Neural progenitor cell (in vitro differentiated cells): ENCODE measurements at regions not wholly inside any gene's neighbourhood (a gene's known extent, or its start where the extent isn't known, plus 50 kb on each side); places are given as distances from the start of the nearest gene placed in this dataset.

ENCODE experiments used
- CTCF ChIP-seq: fragments of 200-600 bp; sonication (generic); IDR thresholded peaks from 2 replicates; pipeline ENCODE4 v1.5.1; 2017; ENCODE audit warnings: antibody characterized with exemption, mild to moderate bottlenecking
- EZH2 ChIP-seq: fragments of 200-600 bp; sonication (generic); IDR thresholded peaks from 2 replicates; pipeline ENCODE4 v1.6.1; 2017; ENCODE audit warnings: antibody characterized with exemption, mild to moderate bottlenecking, moderate library complexity
- EZH2phosphoT487 ChIP-seq: fragments of 200-600 bp; sonication (generic); IDR thresholded peaks from 2 replicates; pipeline ENCODE4 v1.6.1; 2017; ENCODE audit warnings: antibody characterized with exemption

- TF ChIP-seq CTCF (no peak), EZH2 (no peak), EZH2phosphoT487 (no peak)
These were observed 293.0 kb upstream of the CLNK start for GRCh38 chr4:10977534-10977933.
